ENCODE measurements at regions not wholly inside any gene's neighbourhood (a gene's known extent, or its start where the extent isn't known, plus 50 kb on each side); places are given as distances from the start of the nearest gene placed in this dataset.

GRCh38 chr6:14434916-14435690, 317.5 kb downstream of the CD83 start:
- Histone ChIP-seq H3F3A (replicated peaks; ENCODE audit: low read depth) (no peaks in the 10 kb centered on the region), H4K20me1 (replicated peaks; ENCODE audit: insufficient read depth) (no peaks in the 10 kb centered on the region), H3K79me2 (replicated peaks; ENCODE audit: insufficient read depth) (no peaks in the 10 kb centered on the region), H3K27ac (ENCODE audit: low read depth) (no peak overlapping the region), H2AFZ (no peak overlapping the region), H3K4me3 (no peak overlapping the region), H3K36me3 (ENCODE audit: insufficient read depth) (no peaks in the 10 kb centered on the region), H3K9me2 (ENCODE audit: insufficient read depth) (peaks cover 19% of the 10 kb centered on the region), H3K4me1 (ENCODE audit: insufficient read depth) (peaks cover 22% of the 10 kb centered on the region), H3K4me2 (no peak overlapping the region), H3K27me3 (ENCODE audit: insufficient read depth) (no peaks in the 10 kb centered on the region)
- TF ChIP-seq ZNF462 (CRISPR knock-in tag; IDR thresholded peaks at IDR 0.05) (no peak), POLR2AphosphoS5 (IDR thresholded peaks at IDR 0.05; ENCODE audit: low read depth) (no peak), ETS1 (IDR thresholded peaks at IDR 0.05) (no peak), ZNF331 (CRISPR knock-in tag; IDR thresholded peaks at IDR 0.05; ENCODE audit: low read depth) (no peak), ZNF114 (CRISPR knock-in tag; IDR thresholded peaks at IDR 0.05) (no peak), EZH2 (IDR thresholded peaks at IDR 0.05; ENCODE audit: low read depth, unreplicated experiment) (no peak), CREB1 (CRISPR knock-in tag; IDR thresholded peaks at IDR 0.05; ENCODE audit: low read depth) (no peak), STAT1 (IDR thresholded peaks at IDR 0.05; ENCODE audit: unreplicated experiment) (no peak), EZH2phosphoT487 (IDR thresholded peaks at IDR 0.05; ENCODE audit: unreplicated experiment) (no peak), JUNB (IDR thresholded peaks at IDR 0.05; ENCODE audit: unreplicated experiment) (no peak), NANOG (IDR thresholded peaks at IDR 0.05; ENCODE audit: borderline replicate concordance) (no peak)
- TF ChIP-seq, protein P1, sequence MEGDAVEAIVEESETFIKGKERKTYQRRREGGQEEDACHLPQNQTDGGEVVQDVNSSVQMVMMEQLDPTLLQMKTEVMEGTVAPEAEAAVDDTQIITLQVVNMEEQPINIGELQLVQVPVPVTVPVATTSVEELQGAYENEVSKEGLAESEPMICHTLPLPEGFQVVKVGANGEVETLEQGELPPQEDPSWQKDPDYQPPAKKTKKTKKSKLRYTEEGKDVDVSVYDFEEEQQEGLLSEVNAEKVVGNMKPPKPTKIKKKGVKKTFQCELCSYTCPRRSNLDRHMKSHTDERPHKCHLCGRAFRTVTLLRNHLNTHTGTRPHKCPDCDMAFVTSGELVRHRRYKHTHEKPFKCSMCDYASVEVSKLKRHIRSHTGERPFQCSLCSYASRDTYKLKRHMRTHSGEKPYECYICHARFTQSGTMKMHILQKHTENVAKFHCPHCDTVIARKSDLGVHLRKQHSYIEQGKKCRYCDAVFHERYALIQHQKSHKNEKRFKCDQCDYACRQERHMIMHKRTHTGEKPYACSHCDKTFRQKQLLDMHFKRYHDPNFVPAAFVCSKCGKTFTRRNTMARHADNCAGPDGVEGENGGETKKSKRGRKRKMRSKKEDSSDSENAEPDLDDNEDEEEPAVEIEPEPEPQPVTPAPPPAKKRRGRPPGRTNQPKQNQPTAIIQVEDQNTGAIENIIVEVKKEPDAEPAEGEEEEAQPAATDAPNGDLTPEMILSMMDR (conservative IDR thresholded peaks at IDR 0.05; ENCODE audit: low read depth in 2 of 2) = no peak
- TF ChIP-seq, protein P2, sequence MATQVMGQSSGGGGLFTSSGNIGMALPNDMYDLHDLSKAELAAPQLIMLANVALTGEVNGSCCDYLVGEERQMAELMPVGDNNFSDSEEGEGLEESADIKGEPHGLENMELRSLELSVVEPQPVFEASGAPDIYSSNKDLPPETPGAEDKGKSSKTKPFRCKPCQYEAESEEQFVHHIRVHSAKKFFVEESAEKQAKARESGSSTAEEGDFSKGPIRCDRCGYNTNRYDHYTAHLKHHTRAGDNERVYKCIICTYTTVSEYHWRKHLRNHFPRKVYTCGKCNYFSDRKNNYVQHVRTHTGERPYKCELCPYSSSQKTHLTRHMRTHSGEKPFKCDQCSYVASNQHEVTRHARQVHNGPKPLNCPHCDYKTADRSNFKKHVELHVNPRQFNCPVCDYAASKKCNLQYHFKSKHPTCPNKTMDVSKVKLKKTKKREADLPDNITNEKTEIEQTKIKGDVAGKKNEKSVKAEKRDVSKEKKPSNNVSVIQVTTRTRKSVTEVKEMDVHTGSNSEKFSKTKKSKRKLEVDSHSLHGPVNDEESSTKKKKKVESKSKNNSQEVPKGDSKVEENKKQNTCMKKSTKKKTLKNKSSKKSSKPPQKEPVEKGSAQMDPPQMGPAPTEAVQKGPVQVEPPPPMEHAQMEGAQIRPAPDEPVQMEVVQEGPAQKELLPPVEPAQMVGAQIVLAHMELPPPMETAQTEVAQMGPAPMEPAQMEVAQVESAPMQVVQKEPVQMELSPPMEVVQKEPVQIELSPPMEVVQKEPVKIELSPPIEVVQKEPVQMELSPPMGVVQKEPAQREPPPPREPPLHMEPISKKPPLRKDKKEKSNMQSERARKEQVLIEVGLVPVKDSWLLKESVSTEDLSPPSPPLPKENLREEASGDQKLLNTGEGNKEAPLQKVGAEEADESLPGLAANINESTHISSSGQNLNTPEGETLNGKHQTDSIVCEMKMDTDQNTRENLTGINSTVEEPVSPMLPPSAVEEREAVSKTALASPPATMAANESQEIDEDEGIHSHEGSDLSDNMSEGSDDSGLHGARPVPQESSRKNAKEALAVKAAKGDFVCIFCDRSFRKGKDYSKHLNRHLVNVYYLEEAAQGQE (IDR thresholded peaks at IDR 0.05; ENCODE audit: unreplicated experiment) = no peak
- Mint-ChIP-seq H3K27ac (no peak overlapping the region), H3K4me1 (peaks cover 23% of the 10 kb centered on the region), H3K27me3 (ENCODE audit: insufficient read depth, low read depth, poor library complexity) (peaks cover 2% of the 10 kb centered on the region), H3K9me3 (no peaks in the 10 kb centered on the region; the same call in 2 of the 3 replicates), H3K36me3 (ENCODE audit: low read depth) (no peaks in the 10 kb centered on the region), H3K4me3 (no peak overlapping the region)
- no peak for ATAC-seq
- no peak for DNase-seq (ENCODE audit: low spot score)
